Panc1 (cell line): ENCODE measurements at regions not wholly inside any gene's neighbourhood (a gene's known extent, or its start where the extent isn't known, plus 50 kb on each side); places are given as distances from the start of the nearest gene placed in this dataset.

Experiments used
- ATAC-seq: fragments of 200-7000 bp; cut with Tn5 transposase; 2 replicates; pipeline ENCODE4 v1.9.1; 2020; ENCODE audit warnings: mild to moderate bottlenecking, moderate library complexity
- BruUV-seq: library from RNA; stranded (reverse); fragments of 400-500 nt; replicated peaks from 2 replicates; lab custom pipeline; 2021; lab: Mats Ljungman, UMichigan
- CTCF ChIA-PET: fragments of 300-600 bp; sonication (Branson Sonifier 250); formaldehyde crosslinking; loops from one replicate; lab custom pipeline; 2022; ENCODE audit warnings: antibody characterized with exemption; lab: Charles Lee
- POLR2A ChIA-PET: fragments of 300-600 bp; sonication (Branson Sonifier 250); formaldehyde crosslinking; loops from one replicate; lab custom pipeline; 2022; ENCODE audit warnings: antibody characterized with exemption; lab: Charles Lee
- DNase-seq: peaks from one replicate; pipeline ENCODE4 v3.0.0-alpha.2; 2010; ENCODE audit warnings: low read depth, low spot score
- H3K27ac ChIP-seq: 2 replicates; pipeline ENCODE4 v1.5.1; 2011; ENCODE audit warnings: mild to moderate bottlenecking, low read length, inconsistent platforms
- H3K27me3 ChIP-seq: fragments of 200-500 bp; sonication (Bioruptor generic); 2 replicates; pipeline ENCODE4 v1.6.0; 2014; ENCODE audit warnings: low read length, inconsistent platforms; ENCODE audit not compliant: control insufficient read depth, insufficient read depth
- H3K36me3 ChIP-seq: fragments of 200-500 bp; sonication (Bioruptor generic); 2 replicates; pipeline ENCODE4 v1.5.1; 2014; ENCODE audit warnings: inconsistent platforms, mild to moderate bottlenecking, low read length, moderate library complexity; ENCODE audit not compliant: control insufficient read depth, insufficient read depth
- H3K4me1 ChIP-seq: 2 replicates; pipeline ENCODE4 v1.5.1; 2011; ENCODE audit warnings: inconsistent platforms, mild to moderate bottlenecking, low read length, moderate library complexity; ENCODE audit not compliant: control insufficient read depth, insufficient read depth
- H3K4me3 ChIP-seq, 2 experiments: 2 replicates each; pipeline ENCODE4 v1.5.1; 2011 to 2012; ENCODE audit warnings: low read depth in 2 of 2, low read length in 2 of 2, mild to moderate bottlenecking in 2 of 2, inconsistent platforms in 1 of 2, moderate library complexity in 1 of 2
- H3K9me3 ChIP-seq: fragments of 200-500 bp; sonication (Bioruptor generic); 2 replicates; pipeline ENCODE4 v1.5.1; 2014; ENCODE audit warnings: low read depth, mild to moderate bottlenecking, inconsistent platforms, low read length, moderate library complexity; ENCODE audit not compliant: control insufficient read depth, insufficient read depth
- POLR2AphosphoS5 ChIP-seq: IDR thresholded peaks from 2 replicates; pipeline ENCODE4 v1.6.1; 2012; ENCODE audit warnings: mild to moderate bottlenecking, low read depth, low read length, moderate library complexity
- SIN3A ChIP-seq: IDR thresholded peaks from 2 replicates; pipeline ENCODE4 v1.6.1; 2012; ENCODE audit warnings: low read depth, mild to moderate bottlenecking, low read length, moderate library complexity, borderline replicate concordance; ENCODE audit not compliant: insufficient read depth
- TCF7L2 ChIP-seq: IDR thresholded peaks from 2 replicates; pipeline ENCODE4 v1.6.1; 2011; ENCODE audit warnings: mild to moderate bottlenecking, low read depth, low read length, inconsistent platforms
- in situ Hi-C: cut with HindIII; loops from 2 replicates; pipeline ENCODE4 v1.10.0; 2016; ENCODE audit warnings: low sequenced_read_pairs, low pct_unique_long_range_greater_than_20kb
- intact Hi-C: fragments of 100-400 bp; cut with micrococcal nuclease; formaldehyde crosslinking; loops from one replicate; pipeline ENCODE4 v1.10.0; 2022; ENCODE audit not compliant: unreplicated experiment
- TF ChIP-seq, protein P1 (sequence below), 2 experiments: IDR thresholded peaks; 2 replicates each; pipeline ENCODE4 v1.6.1; 2011 to 2012; ENCODE audit warnings: low read depth in 2 of 2, control low read depth in 1 of 2, low read length in 1 of 2, mild to moderate bottlenecking in 1 of 2, moderate library complexity in 1 of 2; ENCODE audit not compliant: insufficient read depth in 1 of 2
- TF ChIP-seq, protein P2 (sequence below): fragments of 450-650 bp; IDR thresholded peaks from 2 replicates; pipeline ENCODE4 v1.5.1; 2017; ENCODE audit warnings: mild to moderate bottlenecking

DNA sequence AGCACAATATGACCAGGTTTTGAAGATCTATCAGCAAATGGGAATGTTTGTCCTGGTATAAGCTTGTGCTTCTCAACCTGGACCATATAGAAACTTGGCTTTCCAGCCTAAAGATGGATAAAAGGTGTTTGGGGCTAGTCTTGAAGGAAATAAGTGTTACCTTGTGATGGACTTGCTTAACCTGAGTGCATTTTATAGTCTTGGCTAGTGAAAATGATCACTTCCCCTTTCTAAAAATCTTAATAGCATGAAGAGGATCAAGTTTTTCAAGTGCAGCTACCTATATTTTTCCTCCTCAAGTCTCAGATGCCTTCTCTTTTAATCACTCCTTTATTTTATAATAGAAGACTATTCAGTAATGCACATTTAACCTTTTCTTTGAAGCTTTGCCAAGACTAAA lies 919.8 kb upstream of the SLITRK1 start:
- BruUV-seq, result no TSS peak
- no peak for DNase-seq
- no peaks in the 10 kb centered on the region for H3K9me3 ChIP-seq
- no peak for ATAC-seq
- H3K36me3 ChIP-seq, result no peaks in the 10 kb centered on the region
- no peak overlapping the region for H3K4me3 ChIP-seq
- intact Hi-C loops (no loop called here), in situ Hi-C loops (no loop called here)
- TF ChIP-seq, protein P1, sequence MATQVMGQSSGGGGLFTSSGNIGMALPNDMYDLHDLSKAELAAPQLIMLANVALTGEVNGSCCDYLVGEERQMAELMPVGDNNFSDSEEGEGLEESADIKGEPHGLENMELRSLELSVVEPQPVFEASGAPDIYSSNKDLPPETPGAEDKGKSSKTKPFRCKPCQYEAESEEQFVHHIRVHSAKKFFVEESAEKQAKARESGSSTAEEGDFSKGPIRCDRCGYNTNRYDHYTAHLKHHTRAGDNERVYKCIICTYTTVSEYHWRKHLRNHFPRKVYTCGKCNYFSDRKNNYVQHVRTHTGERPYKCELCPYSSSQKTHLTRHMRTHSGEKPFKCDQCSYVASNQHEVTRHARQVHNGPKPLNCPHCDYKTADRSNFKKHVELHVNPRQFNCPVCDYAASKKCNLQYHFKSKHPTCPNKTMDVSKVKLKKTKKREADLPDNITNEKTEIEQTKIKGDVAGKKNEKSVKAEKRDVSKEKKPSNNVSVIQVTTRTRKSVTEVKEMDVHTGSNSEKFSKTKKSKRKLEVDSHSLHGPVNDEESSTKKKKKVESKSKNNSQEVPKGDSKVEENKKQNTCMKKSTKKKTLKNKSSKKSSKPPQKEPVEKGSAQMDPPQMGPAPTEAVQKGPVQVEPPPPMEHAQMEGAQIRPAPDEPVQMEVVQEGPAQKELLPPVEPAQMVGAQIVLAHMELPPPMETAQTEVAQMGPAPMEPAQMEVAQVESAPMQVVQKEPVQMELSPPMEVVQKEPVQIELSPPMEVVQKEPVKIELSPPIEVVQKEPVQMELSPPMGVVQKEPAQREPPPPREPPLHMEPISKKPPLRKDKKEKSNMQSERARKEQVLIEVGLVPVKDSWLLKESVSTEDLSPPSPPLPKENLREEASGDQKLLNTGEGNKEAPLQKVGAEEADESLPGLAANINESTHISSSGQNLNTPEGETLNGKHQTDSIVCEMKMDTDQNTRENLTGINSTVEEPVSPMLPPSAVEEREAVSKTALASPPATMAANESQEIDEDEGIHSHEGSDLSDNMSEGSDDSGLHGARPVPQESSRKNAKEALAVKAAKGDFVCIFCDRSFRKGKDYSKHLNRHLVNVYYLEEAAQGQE (IDR thresholded peaks at IDR 0.05; ENCODE audit: insufficient read depth in 1 of 2, low read depth in 2 of 2, low read length in 1 of 2), result no peak
- TF ChIP-seq TCF7L2 (no peak), SIN3A (no peak), POLR2AphosphoS5 (no peak)
- TF ChIP-seq, protein P2, sequence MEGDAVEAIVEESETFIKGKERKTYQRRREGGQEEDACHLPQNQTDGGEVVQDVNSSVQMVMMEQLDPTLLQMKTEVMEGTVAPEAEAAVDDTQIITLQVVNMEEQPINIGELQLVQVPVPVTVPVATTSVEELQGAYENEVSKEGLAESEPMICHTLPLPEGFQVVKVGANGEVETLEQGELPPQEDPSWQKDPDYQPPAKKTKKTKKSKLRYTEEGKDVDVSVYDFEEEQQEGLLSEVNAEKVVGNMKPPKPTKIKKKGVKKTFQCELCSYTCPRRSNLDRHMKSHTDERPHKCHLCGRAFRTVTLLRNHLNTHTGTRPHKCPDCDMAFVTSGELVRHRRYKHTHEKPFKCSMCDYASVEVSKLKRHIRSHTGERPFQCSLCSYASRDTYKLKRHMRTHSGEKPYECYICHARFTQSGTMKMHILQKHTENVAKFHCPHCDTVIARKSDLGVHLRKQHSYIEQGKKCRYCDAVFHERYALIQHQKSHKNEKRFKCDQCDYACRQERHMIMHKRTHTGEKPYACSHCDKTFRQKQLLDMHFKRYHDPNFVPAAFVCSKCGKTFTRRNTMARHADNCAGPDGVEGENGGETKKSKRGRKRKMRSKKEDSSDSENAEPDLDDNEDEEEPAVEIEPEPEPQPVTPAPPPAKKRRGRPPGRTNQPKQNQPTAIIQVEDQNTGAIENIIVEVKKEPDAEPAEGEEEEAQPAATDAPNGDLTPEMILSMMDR, result no peak
- H3K4me1 ChIP-seq, result no peaks in the 10 kb centered on the region
- POLR2A ChIA-PET, result no interaction called here
- H3K27me3 ChIP-seq, result no peaks in the 10 kb centered on the region
- no peak overlapping the region for H3K27ac ChIP-seq
- CTCF ChIA-PET, result no interaction called here

DNA sequence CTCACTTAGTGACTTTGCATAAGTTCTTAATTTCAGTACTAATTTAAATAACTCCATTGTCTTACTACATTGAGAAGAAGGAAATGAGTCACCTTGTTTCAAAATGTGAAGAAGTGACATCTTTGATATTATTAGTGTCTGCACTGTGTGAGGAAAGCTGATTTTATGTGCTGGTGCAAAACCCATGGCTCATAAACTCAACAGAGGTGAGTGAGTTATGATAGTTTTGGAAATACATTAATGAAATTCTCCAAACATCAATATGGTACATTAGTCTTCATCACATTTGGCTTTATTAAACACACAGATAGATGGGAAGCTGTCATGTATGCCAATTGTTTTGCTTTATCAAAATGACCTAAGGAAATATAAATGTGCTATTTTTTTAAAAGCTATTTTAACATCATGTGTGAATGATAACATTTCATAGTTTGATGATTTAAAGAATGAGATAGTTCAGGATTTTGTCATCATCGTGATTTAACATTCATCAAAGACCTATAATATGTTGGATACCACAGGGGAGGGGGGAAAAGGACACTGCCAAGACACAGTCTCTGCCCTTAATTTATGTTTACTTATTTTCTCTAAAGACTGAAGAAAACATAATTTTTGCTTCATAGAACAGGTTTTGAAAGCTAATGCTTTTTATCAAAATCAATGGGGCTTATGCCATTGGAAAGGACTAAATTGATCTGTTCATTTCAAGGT lies 902.3 kb upstream of the SLITRK1 start:
- H3K4me3 ChIP-seq, result no peak overlapping the region
- POLR2A ChIA-PET, result no interaction called here
- no peaks in the 10 kb centered on the region for H3K4me1 ChIP-seq
- no peak overlapping the region for H3K27ac ChIP-seq
- no TSS peak for BruUV-seq
- no peaks in the 10 kb centered on the region for H3K36me3 ChIP-seq
- no peaks in the 10 kb centered on the region for H3K27me3 ChIP-seq
- no peaks in the 10 kb centered on the region for H3K9me3 ChIP-seq
- in situ Hi-C loops (no loop called here), intact Hi-C loops (no loop called here)
- no peak for ATAC-seq
- CTCF ChIA-PET, result no interaction called here
- TF ChIP-seq, protein P1 (IDR thresholded peaks at IDR 0.05; ENCODE audit: insufficient read depth in 1 of 2, low read depth in 2 of 2, low read length in 1 of 2), result no peak
- TF ChIP-seq, protein P2, result no peak
- TF ChIP-seq POLR2AphosphoS5 (no peak), SIN3A (no peak), TCF7L2 (no peak)
- no peak for DNase-seq
